ENCODE measurements at regions not wholly inside any gene's neighbourhood (a gene's known extent, or its start where the extent isn't known, plus 50 kb on each side); places are given as distances from the start of the nearest gene placed in this dataset.

- TF ChIP-seq CTCF (IDR thresholded peaks at IDR 0.05; ENCODE audit: low read length) (no peak), EZH2phosphoT487 (IDR thresholded peaks at IDR 0.05; ENCODE audit: low read length) (no peak)
Measured at GRCh38 chr2:41662461-41662860, 385.4 kb upstream of the PKDCC start.

Data from MM.1S (cell line).